ENCODE measurements at regions not wholly inside any gene's neighbourhood (a gene's known extent, or its start where the extent isn't known, plus 50 kb on each side); places are given as distances from the start of the nearest gene placed in this dataset.

- DNase-seq (ENCODE audit: low spot score): no peak
Measured at GRCh38 chr11:17157761-17158160, 50.0 kb downstream of the PIK3C2A start.

DNA sequence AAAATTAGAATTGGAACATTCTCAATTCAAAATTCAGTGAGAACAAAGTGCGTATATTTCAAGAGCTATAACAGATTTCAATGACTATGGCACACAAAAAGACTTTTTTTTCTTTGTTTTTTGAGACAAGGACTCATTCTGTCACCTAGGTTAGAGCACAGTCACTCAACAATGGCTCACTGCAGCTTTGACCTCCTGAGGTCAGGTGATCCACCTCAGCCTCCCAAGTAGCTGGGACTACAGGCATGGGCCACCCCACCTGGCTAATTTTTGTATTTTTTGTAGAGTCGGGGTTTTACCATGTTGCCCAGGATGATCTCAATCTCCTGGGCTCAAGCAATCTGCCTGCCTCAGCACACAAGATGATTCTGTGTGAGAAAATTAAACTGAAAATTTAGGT, 51.5 kb downstream of the PIK3C2A start:
- DNase-seq (ENCODE audit: low spot score): no peak

DNA sequence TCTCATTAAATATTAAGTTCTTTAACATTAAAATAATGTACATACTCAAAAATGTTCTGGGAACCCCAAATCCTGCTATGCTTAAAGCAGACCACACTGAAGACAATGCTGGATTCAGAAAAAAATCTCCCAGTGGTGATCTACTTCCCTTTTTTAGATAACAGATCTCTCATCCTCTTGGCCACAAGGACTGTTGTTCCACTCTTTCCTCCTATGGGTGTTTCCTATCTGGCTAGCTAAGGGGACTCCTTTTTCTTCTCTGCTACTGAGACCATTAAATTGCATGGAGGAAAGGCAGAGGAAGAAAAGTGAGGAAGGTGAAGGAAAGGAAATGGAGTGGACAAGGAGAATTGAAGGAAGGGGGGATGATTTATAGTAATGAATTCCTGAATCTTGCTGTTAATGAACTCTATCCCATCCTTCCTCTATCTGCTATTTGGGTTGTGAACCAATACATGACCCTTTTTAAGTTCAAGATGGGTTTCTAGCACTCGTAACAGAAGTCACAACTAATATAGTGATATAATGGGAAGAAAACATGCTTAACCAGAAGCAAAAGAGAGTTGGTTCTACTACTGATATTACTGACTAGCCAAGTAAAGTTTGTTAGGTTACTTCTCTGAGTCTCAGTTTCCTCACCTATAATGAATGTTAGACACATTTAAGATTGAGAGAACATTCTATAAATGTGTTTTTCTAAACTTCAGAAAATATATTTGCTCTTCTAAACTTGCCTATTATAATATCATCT, 53.2 kb downstream of the PIK3C2A start:
- no peak for DNase-seq (ENCODE audit: low spot score)

DNA sequence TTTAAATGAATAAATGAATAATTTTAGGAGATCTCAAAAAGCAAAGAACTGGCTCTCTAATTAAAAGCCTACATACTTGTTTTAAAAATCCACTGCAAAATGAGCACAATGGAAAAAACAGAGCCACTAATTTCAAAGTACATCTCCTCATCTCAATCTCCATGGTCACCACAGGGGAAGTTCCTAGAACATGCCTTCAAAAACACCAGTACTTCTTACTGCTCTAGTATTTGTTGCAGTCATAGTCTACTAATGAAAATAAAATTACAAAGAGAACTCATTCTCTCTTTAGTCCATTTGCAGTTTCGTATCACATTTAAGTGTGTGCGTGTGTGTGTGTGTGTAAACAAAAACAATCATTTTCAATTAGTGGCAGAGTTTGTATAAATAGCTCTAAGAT, 54.0 kb downstream of the PIK3C2A start:
- no peak for DNase-seq (ENCODE audit: low spot score)

DNA sequence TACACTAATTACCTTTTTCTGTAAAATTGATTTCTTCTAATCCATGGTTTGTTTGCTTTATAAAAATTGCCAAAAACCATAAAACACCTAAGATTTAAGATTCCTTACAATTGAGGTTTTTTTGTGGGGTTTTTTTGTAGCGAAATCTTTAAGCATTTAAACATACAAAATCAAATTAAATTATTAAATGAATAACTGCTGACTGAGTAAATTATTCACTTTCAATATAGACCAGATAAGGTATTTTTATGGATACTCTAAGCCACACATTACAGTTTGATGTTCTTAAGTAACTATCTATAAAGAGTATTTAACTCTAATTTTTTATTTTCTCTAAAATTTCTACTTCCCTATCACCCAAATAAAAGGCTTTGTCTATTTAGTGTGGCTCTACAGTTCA, 55.5 kb downstream of the PIK3C2A start:
- no peak for DNase-seq (ENCODE audit: low spot score)

DNA sequence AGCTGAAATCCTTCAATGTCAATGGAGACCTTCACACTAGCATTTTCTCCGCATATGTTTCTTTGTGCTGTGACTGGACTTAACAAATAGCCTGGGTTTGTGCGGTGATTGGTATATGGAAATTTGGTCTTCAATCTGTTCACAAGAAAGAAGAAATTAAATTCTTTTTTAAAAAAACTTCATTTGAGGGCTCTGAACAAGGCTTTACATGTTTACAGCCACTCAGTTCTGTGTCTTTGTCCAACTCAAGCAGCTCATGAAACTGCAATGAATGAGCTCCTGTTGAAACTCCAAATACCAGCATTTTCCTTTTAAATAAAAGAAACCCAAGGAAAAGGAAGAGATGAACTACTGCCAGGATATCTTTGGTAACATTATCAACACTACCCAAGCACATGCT, 57.3 kb downstream of the PIK3C2A start:
- DNase-seq (ENCODE audit: low spot score): no peak

- DNase-seq (ENCODE audit: low spot score): no peak
Measured at GRCh38 chr11:17148536-17148935, 59.2 kb downstream of the PIK3C2A start.

DNA sequence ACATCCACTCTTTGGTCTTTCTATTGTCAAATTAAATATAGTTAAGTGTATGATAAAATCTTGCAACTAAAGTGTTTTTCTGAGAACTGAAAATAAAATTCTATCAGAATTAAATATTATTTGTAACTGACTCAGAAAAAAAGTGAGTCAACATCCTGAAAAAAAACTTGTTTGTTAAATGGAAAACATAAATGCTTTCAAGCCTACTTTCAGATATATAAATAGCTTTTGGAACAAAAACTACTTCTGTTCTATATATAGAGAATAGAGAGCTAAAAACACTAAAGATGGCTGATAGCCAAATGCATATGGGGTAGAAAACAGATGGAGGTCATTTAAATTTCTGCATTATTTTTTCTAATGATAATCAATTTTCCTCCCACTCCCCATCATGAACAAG, 61.8 kb downstream of the PIK3C2A start:
- peak; percentile 9 for DNase-seq (ENCODE audit: low spot score)

GRCh38 chr11:17142450-17142849, 65.0 kb upstream of the RPS13 start:
- no peak for DNase-seq (ENCODE audit: low spot score)

DNA sequence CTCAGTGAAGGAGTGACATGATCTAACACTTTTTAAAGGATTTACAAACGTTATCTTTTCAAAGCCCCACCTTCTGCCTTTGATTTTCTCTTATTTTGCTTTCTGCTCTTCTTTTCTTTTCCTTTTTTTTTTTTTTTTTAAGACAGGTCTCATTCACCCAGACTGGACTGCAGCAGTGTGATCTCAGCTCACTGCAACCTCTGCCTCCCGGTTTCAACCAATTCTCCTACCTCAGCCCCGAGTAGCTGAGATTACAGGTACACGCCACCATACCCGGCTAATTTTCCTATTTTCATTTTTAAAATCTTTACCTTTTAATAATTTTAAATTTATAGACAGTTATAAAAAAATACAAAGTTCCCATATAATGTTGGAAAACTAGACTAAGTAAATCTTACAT, 63.7 kb upstream of the RPS13 start:
- DNase-seq (ENCODE audit: low spot score): no peak

GRCh38 chr11:17138562-17138961, 61.1 kb upstream of the RPS13 start:
- DNase-seq (ENCODE audit: low spot score): no peak

- DNase-seq (ENCODE audit: low spot score): no peak
Measured at GRCh38 chr11:17135916-17136683, 58.6 kb upstream of the RPS13 start.

DNA sequence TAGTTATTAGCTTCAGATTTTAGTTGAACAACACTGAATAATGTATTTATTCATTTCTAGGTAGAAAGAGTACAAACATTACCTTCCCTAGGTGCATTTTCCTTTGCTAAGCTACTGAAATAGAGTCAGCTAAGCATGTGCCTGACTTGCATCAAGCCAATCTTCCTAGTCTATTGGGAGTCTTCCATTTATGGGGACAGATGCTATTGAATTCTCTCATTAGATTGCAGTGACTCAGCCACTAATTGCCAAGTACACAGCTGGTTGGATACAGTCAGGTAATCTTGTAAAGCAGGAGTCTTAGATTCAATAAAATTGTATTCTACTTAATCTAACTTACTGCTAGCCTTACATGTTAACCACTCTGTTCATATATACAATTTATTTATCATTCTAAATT, 55.2 kb upstream of the RPS13 start:
- no peak for DNase-seq (ENCODE audit: low spot score)

DNA sequence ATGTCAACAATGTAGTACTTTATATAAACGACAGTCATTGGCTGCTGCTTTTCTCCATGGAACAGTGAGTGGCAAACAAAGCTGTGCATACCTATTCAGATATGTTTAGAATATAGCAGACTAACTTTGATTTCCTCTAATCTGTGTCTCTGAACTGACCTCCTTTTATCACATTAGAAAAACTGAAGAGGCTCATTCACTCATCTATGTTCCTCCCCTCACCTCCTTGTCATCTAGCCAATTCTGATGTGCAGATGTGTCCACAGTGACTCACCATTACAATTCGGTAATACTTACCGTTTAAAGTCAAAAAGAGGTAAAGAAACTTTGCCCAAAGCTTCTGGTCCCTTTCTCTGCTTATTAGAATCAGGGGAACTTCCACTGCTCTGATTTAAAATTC, 51.5 kb upstream of the RPS13 start:
- no peak for DNase-seq (ENCODE audit: low spot score)
